Panc1 (cell line): ENCODE measurements at regions not wholly inside any gene's neighbourhood (a gene's known extent, or its start where the extent isn't known, plus 50 kb on each side); places are given as distances from the start of the nearest gene placed in this dataset.

Source experiments
- ATAC-seq: fragments of 200-7000 bp; cut with Tn5 transposase; 2 replicates; pipeline ENCODE4 v1.9.1; 2020; ENCODE audit warnings: mild to moderate bottlenecking, moderate library complexity
- BruUV-seq: library from RNA; stranded (reverse); fragments of 400-500 nt; replicated peaks from 2 replicates; lab custom pipeline; 2021; lab: Mats Ljungman, UMichigan
- CTCF ChIA-PET: fragments of 300-600 bp; sonication (Branson Sonifier 250); formaldehyde crosslinking; loops from one replicate; lab custom pipeline; 2022; ENCODE audit warnings: antibody characterized with exemption; lab: Charles Lee
- POLR2A ChIA-PET: fragments of 300-600 bp; sonication (Branson Sonifier 250); formaldehyde crosslinking; loops from one replicate; lab custom pipeline; 2022; ENCODE audit warnings: antibody characterized with exemption; lab: Charles Lee
- DNase-seq: peaks from one replicate; pipeline ENCODE4 v3.0.0-alpha.2; 2010; ENCODE audit warnings: low read depth, low spot score
- H3K27ac ChIP-seq: 2 replicates; pipeline ENCODE4 v1.5.1; 2011; ENCODE audit warnings: mild to moderate bottlenecking, low read length, inconsistent platforms
- H3K27me3 ChIP-seq: fragments of 200-500 bp; sonication (Bioruptor generic); 2 replicates; pipeline ENCODE4 v1.6.0; 2014; ENCODE audit warnings: low read length, inconsistent platforms; ENCODE audit not compliant: control insufficient read depth, insufficient read depth
- H3K36me3 ChIP-seq: fragments of 200-500 bp; sonication (Bioruptor generic); 2 replicates; pipeline ENCODE4 v1.5.1; 2014; ENCODE audit warnings: inconsistent platforms, mild to moderate bottlenecking, low read length, moderate library complexity; ENCODE audit not compliant: control insufficient read depth, insufficient read depth
- H3K4me1 ChIP-seq: 2 replicates; pipeline ENCODE4 v1.5.1; 2011; ENCODE audit warnings: inconsistent platforms, mild to moderate bottlenecking, low read length, moderate library complexity; ENCODE audit not compliant: control insufficient read depth, insufficient read depth
- H3K4me3 ChIP-seq, 2 experiments: 2 replicates each; pipeline ENCODE4 v1.5.1; 2011 to 2012; ENCODE audit warnings: low read depth in 2 of 2, low read length in 2 of 2, mild to moderate bottlenecking in 2 of 2, inconsistent platforms in 1 of 2, moderate library complexity in 1 of 2
- H3K9me3 ChIP-seq: fragments of 200-500 bp; sonication (Bioruptor generic); 2 replicates; pipeline ENCODE4 v1.5.1; 2014; ENCODE audit warnings: low read depth, mild to moderate bottlenecking, inconsistent platforms, low read length, moderate library complexity; ENCODE audit not compliant: control insufficient read depth, insufficient read depth
- POLR2AphosphoS5 ChIP-seq: IDR thresholded peaks from 2 replicates; pipeline ENCODE4 v1.6.1; 2012; ENCODE audit warnings: mild to moderate bottlenecking, low read depth, low read length, moderate library complexity
- SIN3A ChIP-seq: IDR thresholded peaks from 2 replicates; pipeline ENCODE4 v1.6.1; 2012; ENCODE audit warnings: low read depth, mild to moderate bottlenecking, low read length, moderate library complexity, borderline replicate concordance; ENCODE audit not compliant: insufficient read depth
- TCF7L2 ChIP-seq: IDR thresholded peaks from 2 replicates; pipeline ENCODE4 v1.6.1; 2011; ENCODE audit warnings: mild to moderate bottlenecking, low read depth, low read length, inconsistent platforms
- in situ Hi-C: cut with HindIII; loops from 2 replicates; pipeline ENCODE4 v1.10.0; 2016; ENCODE audit warnings: low sequenced_read_pairs, low pct_unique_long_range_greater_than_20kb
- intact Hi-C: fragments of 100-400 bp; cut with micrococcal nuclease; formaldehyde crosslinking; loops from one replicate; pipeline ENCODE4 v1.10.0; 2022; ENCODE audit not compliant: unreplicated experiment
- TF ChIP-seq, protein P1 (sequence below): fragments of 450-650 bp; IDR thresholded peaks from 2 replicates; pipeline ENCODE4 v1.5.1; 2017; ENCODE audit warnings: mild to moderate bottlenecking
- TF ChIP-seq, protein P2 (sequence below), 2 experiments: IDR thresholded peaks; 2 replicates each; pipeline ENCODE4 v1.6.1; 2011 to 2012; ENCODE audit warnings: low read depth in 2 of 2, control low read depth in 1 of 2, low read length in 1 of 2, mild to moderate bottlenecking in 1 of 2, moderate library complexity in 1 of 2; ENCODE audit not compliant: insufficient read depth in 1 of 2

- Histone ChIP-seq H3K27me3 (no peaks in the 10 kb centered on the region), H3K4me1 (no peaks in the 10 kb centered on the region), H3K27ac (no peak overlapping the region), H3K36me3 (no peaks in the 10 kb centered on the region), H3K4me3 (no peak overlapping the region), H3K9me3 (no peaks in the 10 kb centered on the region)
- in situ Hi-C loops (no loop called here), intact Hi-C loops (no loop called here)
- BruUV-seq = no TSS peak
- DNase-seq (no peak), ATAC-seq (no peak)
- ChIA-PET POLR2A (no interaction called here), CTCF (no interaction called here)
- no peak for TF ChIP-seq SIN3A
- TF ChIP-seq, protein P1, sequence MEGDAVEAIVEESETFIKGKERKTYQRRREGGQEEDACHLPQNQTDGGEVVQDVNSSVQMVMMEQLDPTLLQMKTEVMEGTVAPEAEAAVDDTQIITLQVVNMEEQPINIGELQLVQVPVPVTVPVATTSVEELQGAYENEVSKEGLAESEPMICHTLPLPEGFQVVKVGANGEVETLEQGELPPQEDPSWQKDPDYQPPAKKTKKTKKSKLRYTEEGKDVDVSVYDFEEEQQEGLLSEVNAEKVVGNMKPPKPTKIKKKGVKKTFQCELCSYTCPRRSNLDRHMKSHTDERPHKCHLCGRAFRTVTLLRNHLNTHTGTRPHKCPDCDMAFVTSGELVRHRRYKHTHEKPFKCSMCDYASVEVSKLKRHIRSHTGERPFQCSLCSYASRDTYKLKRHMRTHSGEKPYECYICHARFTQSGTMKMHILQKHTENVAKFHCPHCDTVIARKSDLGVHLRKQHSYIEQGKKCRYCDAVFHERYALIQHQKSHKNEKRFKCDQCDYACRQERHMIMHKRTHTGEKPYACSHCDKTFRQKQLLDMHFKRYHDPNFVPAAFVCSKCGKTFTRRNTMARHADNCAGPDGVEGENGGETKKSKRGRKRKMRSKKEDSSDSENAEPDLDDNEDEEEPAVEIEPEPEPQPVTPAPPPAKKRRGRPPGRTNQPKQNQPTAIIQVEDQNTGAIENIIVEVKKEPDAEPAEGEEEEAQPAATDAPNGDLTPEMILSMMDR = no peak
- TF ChIP-seq, protein P2, sequence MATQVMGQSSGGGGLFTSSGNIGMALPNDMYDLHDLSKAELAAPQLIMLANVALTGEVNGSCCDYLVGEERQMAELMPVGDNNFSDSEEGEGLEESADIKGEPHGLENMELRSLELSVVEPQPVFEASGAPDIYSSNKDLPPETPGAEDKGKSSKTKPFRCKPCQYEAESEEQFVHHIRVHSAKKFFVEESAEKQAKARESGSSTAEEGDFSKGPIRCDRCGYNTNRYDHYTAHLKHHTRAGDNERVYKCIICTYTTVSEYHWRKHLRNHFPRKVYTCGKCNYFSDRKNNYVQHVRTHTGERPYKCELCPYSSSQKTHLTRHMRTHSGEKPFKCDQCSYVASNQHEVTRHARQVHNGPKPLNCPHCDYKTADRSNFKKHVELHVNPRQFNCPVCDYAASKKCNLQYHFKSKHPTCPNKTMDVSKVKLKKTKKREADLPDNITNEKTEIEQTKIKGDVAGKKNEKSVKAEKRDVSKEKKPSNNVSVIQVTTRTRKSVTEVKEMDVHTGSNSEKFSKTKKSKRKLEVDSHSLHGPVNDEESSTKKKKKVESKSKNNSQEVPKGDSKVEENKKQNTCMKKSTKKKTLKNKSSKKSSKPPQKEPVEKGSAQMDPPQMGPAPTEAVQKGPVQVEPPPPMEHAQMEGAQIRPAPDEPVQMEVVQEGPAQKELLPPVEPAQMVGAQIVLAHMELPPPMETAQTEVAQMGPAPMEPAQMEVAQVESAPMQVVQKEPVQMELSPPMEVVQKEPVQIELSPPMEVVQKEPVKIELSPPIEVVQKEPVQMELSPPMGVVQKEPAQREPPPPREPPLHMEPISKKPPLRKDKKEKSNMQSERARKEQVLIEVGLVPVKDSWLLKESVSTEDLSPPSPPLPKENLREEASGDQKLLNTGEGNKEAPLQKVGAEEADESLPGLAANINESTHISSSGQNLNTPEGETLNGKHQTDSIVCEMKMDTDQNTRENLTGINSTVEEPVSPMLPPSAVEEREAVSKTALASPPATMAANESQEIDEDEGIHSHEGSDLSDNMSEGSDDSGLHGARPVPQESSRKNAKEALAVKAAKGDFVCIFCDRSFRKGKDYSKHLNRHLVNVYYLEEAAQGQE (IDR thresholded peaks at IDR 0.05; ENCODE audit: insufficient read depth in 1 of 2, low read depth in 2 of 2, low read length in 1 of 2) = no peak
- TF ChIP-seq POLR2AphosphoS5 = no peak
- no peak for TF ChIP-seq TCF7L2
Measured at GRCh38 chr13:70604448-70604847, 496.2 kb upstream of the KLHL1 start.

DNA sequence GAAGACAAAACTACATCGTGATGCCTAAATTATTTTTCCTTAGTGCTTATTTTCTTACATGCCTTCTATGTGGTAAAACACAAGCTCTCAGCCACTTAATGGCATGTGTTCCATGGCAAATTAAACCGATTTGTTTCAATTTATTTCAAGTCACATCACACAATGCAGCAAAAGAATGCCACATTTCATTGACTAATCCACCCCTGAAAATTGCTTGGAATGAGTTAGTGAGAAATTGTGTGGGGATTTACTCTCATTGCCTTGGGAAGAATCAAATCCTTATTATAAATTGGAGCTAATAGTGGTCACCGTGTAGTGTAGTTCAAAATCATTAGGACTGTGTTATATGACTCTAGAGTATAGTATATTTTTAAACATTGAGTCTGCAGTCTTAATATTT lies 485.5 kb upstream of the KLHL1 start:
- DNase-seq = no peak

More for the DNA sequence above, 485.5 kb upstream of the KLHL1 start:
- Histone ChIP-seq H3K36me3 (no peaks in the 10 kb centered on the region), H3K27me3 (no peaks in the 10 kb centered on the region), H3K4me1 (no peaks in the 10 kb centered on the region), H3K4me3 (no peak overlapping the region), H3K9me3 (no peaks in the 10 kb centered on the region), H3K27ac (no peak overlapping the region)
- TF ChIP-seq, protein P2 (IDR thresholded peaks at IDR 0.05; ENCODE audit: insufficient read depth in 1 of 2, low read depth in 2 of 2, low read length in 1 of 2) = no peak
- TF ChIP-seq SIN3A = no peak
- TF ChIP-seq, protein P1 = no peak
- no peak for TF ChIP-seq POLR2AphosphoS5
- TF ChIP-seq TCF7L2 = no peak
- no TSS peak for BruUV-seq
- ATAC-seq = no peak
- in situ Hi-C loops = no loop called here
- POLR2A ChIA-PET = no interaction called here
- CTCF ChIA-PET = no interaction called here
- intact Hi-C loops = no loop called here
